CD4-positive, alpha-beta T cell treated with Interleukin-4 for 4 hours (primary cell): ENCODE measurements at regions not wholly inside any gene's neighbourhood (a gene's known extent, or its start where the extent isn't known, plus 50 kb on each side); places are given as distances from the start of the nearest gene placed in this dataset.
"Not testable (repeated sequence)": the region's sequence is repeated elsewhere in the genome, so short reads cannot be mapped to it uniquely, and the experiment has no call there.

Experiments used
- DNase-seq: peaks from one replicate; pipeline ENCODE4 v3.0.0-alpha.2; 2020

- no peak for DNase-seq
Measured at GRCh38 chr19:28301961-28302360, 911.0 kb downstream of the UQCRFS1 start.

- no peak for DNase-seq
Measured at GRCh38 chr19:28301463-28301862, 911.5 kb downstream of the UQCRFS1 start.

- DNase-seq, result no peak
Measured at GRCh38 chr19:28299649-28300048, 913.3 kb downstream of the UQCRFS1 start.

GRCh38 chr19:28297586-28298157, 915.3 kb downstream of the UQCRFS1 start:
- no peak for DNase-seq

GRCh38 chr19:28297036-28297435, 915.9 kb downstream of the UQCRFS1 start:
- no peak for DNase-seq

- no peak for DNase-seq
Measured at GRCh38 chr19:28296506-28296905, 916.4 kb downstream of the UQCRFS1 start.

- not testable (repeated sequence) for DNase-seq
Measured at GRCh38 chr19:28294975-28295374, 918.0 kb downstream of the UQCRFS1 start.

GRCh38 chr19:28294395-28294794, 918.6 kb downstream of the UQCRFS1 start:
- DNase-seq, result no peak

- DNase-seq, result no peak
Measured at GRCh38 chr19:28293685-28294084, 919.3 kb downstream of the UQCRFS1 start.

GRCh38 chr19:28292822-28293500, 920.0 kb downstream of the UQCRFS1 start:
- no peak for DNase-seq

- DNase-seq, result no peak
Measured at GRCh38 chr19:28291874-28292273, 921.1 kb downstream of the UQCRFS1 start.

GRCh38 chr19:28290963-28291657, 921.8 kb downstream of the UQCRFS1 start:
- DNase-seq, result no peak

- no peak for DNase-seq
Measured at GRCh38 chr19:28289295-28290063, 923.5 kb downstream of the UQCRFS1 start.

GRCh38 chr19:28288572-28289264, 924.2 kb downstream of the UQCRFS1 start:
- DNase-seq, result no peak

- no peak for DNase-seq
Measured at GRCh38 chr19:28285917-28286316, 927.0 kb downstream of the UQCRFS1 start.

- DNase-seq, result no peak
Measured at GRCh38 chr19:28285078-28285477, 927.9 kb downstream of the UQCRFS1 start.

GRCh38 chr19:28284389-28284788, 928.6 kb downstream of the UQCRFS1 start:
- no peak for DNase-seq

GRCh38 chr19:28283592-28283991, 929.4 kb downstream of the UQCRFS1 start:
- DNase-seq, result no peak

- no peak for DNase-seq
Measured at GRCh38 chr19:28281676-28282075, 931.3 kb downstream of the UQCRFS1 start.

- DNase-seq, result no peak
Measured at GRCh38 chr19:28264556-28264955, 948.4 kb downstream of the UQCRFS1 start.

GRCh38 chr19:28258829-28259228, 954.1 kb downstream of the UQCRFS1 start:
- DNase-seq, result no peak

- DNase-seq, result no peak
Measured at GRCh38 chr19:28257396-28257795, 955.6 kb downstream of the UQCRFS1 start.

GRCh38 chr19:28247243-28247642, 965.7 kb downstream of the UQCRFS1 start:
- no peak for DNase-seq
